PC-9 (cell line): ENCODE measurements at regions not wholly inside any gene's neighbourhood (a gene's known extent, or its start where the extent isn't known, plus 50 kb on each side); places are given as distances from the start of the nearest gene placed in this dataset.

Source experiments
- EZH2 ChIP-seq: fragments of 200-600 bp; sonication (generic); IDR thresholded peaks from 2 replicates; pipeline ENCODE4 v1.8.0; 2017; ENCODE audit warnings: antibody characterized with exemption, low read depth
- TF ChIP-seq, protein P1 (sequence below): fragments of 200-600 bp; sonication (generic); conservative IDR thresholded peaks from 2 replicates; pipeline ENCODE4 v1.6.1; 2017; ENCODE audit warnings: mixed run types, antibody characterized with exemption, mild to moderate bottlenecking, moderate library complexity

DNA sequence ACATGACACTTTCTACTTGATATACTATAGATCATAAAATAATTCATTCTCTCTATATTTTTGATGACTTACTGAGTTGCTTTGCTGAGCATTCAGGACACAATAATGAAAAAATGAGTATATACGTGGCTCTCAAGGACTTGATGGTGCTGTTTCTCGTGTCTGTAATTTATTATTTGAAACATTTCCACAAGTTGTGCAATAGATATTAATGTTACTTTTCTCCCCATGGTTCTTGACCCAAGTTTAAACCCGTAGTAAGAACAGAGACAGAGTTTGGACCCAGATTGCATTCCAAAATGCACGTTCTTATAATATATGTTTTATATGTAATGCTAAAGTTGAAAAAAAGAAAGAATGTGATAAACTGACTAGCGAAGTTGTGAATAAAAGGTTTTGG lies 94.2 kb upstream of the FAM3C start:
- TF ChIP-seq, protein P1, sequence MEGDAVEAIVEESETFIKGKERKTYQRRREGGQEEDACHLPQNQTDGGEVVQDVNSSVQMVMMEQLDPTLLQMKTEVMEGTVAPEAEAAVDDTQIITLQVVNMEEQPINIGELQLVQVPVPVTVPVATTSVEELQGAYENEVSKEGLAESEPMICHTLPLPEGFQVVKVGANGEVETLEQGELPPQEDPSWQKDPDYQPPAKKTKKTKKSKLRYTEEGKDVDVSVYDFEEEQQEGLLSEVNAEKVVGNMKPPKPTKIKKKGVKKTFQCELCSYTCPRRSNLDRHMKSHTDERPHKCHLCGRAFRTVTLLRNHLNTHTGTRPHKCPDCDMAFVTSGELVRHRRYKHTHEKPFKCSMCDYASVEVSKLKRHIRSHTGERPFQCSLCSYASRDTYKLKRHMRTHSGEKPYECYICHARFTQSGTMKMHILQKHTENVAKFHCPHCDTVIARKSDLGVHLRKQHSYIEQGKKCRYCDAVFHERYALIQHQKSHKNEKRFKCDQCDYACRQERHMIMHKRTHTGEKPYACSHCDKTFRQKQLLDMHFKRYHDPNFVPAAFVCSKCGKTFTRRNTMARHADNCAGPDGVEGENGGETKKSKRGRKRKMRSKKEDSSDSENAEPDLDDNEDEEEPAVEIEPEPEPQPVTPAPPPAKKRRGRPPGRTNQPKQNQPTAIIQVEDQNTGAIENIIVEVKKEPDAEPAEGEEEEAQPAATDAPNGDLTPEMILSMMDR: no peak
- no peak for TF ChIP-seq EZH2
